ENCODE measurements at regions not wholly inside any gene's neighbourhood (a gene's known extent, or its start where the extent isn't known, plus 50 kb on each side); places are given as distances from the start of the nearest gene placed in this dataset.

GRCh38 chr5:89417515-89417914, 534.5 kb upstream of the MEF2C start:
- no peak for DNase-seq (ENCODE audit: low read depth)

GRCh38 chr5:89411891-89412290, 528.9 kb upstream of the MEF2C start:
- DNase-seq (ENCODE audit: low read depth) = no peak

- DNase-seq (ENCODE audit: low read depth) = no peak
These were observed 524.1 kb upstream of the MEF2C start for GRCh38 chr5:89407054-89407453.

GRCh38 chr5:89401659-89402058, 518.7 kb upstream of the MEF2C start:
- no peak for DNase-seq (ENCODE audit: low read depth)

GRCh38 chr5:89401012-89401411, 518.0 kb upstream of the MEF2C start:
- DNase-seq (ENCODE audit: low read depth) = no peak

- no peak for DNase-seq (ENCODE audit: low read depth)
These were observed 516.6 kb upstream of the MEF2C start for GRCh38 chr5:89399548-89399947.

- no peak for DNase-seq (ENCODE audit: low read depth)
These were observed 514.1 kb upstream of the MEF2C start for GRCh38 chr5:89397096-89397495.

- no peak for DNase-seq (ENCODE audit: low read depth)
These were observed 513.4 kb upstream of the MEF2C start for GRCh38 chr5:89396278-89396954.

- no peak for DNase-seq (ENCODE audit: low read depth)
These were observed 512.1 kb upstream of the MEF2C start for GRCh38 chr5:89395111-89395510.

GRCh38 chr5:89388872-89389271, 505.9 kb upstream of the MEF2C start:
- DNase-seq (ENCODE audit: low read depth) = no peak

- DNase-seq (ENCODE audit: low read depth) = no peak
These were observed 501.4 kb upstream of the MEF2C start for GRCh38 chr5:89384391-89384790.

GRCh38 chr5:89380635-89381034, 497.7 kb upstream of the MEF2C start:
- DNase-seq (ENCODE audit: low read depth) = no peak

GRCh38 chr5:89377767-89378455, 494.9 kb upstream of the MEF2C start:
- no peak for DNase-seq (ENCODE audit: low read depth)

GRCh38 chr5:89374818-89375521, 492.0 kb upstream of the MEF2C start:
- no peak for DNase-seq (ENCODE audit: low read depth)

GRCh38 chr5:89374144-89374784, 491.3 kb upstream of the MEF2C start:
- no peak for DNase-seq (ENCODE audit: low read depth)

- DNase-seq (ENCODE audit: low read depth) = no peak
These were observed 489.2 kb upstream of the MEF2C start for GRCh38 chr5:89372176-89372575.

GRCh38 chr5:89371646-89372045, 488.7 kb upstream of the MEF2C start:
- no peak for DNase-seq (ENCODE audit: low read depth)

GRCh38 chr5:89359046-89359445, 476.1 kb upstream of the MEF2C start:
- no peak for DNase-seq (ENCODE audit: low read depth)

- no peak for DNase-seq (ENCODE audit: low read depth)
These were observed 471.0 kb upstream of the MEF2C start for GRCh38 chr5:89353837-89354551.

- no peak for DNase-seq (ENCODE audit: low read depth)
These were observed 469.0 kb upstream of the MEF2C start for GRCh38 chr5:89351975-89352374.

- DNase-seq (ENCODE audit: low read depth) = no peak
These were observed 468.2 kb upstream of the MEF2C start for GRCh38 chr5:89351222-89351621.

GRCh38 chr5:89350684-89351083, 467.7 kb upstream of the MEF2C start:
- no peak for DNase-seq (ENCODE audit: low read depth)
